HG03025 (cell line): ENCODE measurements at regions not wholly inside any gene's neighbourhood (a gene's known extent, or its start where the extent isn't known, plus 50 kb on each side); places are given as distances from the start of the nearest gene placed in this dataset.
"Not testable (repeated sequence)": the region's sequence is repeated elsewhere in the genome, so short reads cannot be mapped to it uniquely, and the experiment has no call there.

Experiments
- ATAC-seq: cut with Tn5 transposase; IDR thresholded peaks from one replicate; pipeline ENCODE4 v1.9.1; 2021; ENCODE audit warnings: mild to moderate bottlenecking, moderate library complexity; ENCODE audit not compliant: unreplicated experiment, low FRiP score

GRCh38 chr1:148280831-148281572, 128.9 kb upstream of the NBPF11 start:
- ATAC-seq, result peak; percentile 49

GRCh38 chr1:148279002-148279542, 127.0 kb upstream of the NBPF11 start:
- not testable (repeated sequence) for ATAC-seq

- not testable (repeated sequence) for ATAC-seq
Measured at GRCh38 chr1:148277865-148278279, 125.8 kb upstream of the NBPF11 start.

- not testable (repeated sequence) for ATAC-seq
Measured at GRCh38 chr1:148267066-148267465, 115.0 kb upstream of the NBPF11 start.

- ATAC-seq, result no peak
Measured at GRCh38 chr1:148264374-148265276, 112.5 kb upstream of the NBPF11 start.

GRCh38 chr1:148263906-148264255, 111.8 kb upstream of the NBPF11 start:
- no peak for ATAC-seq

- peak; percentile 55 for ATAC-seq
Measured at GRCh38 chr1:148263128-148263905, 111.2 kb upstream of the NBPF11 start.

- not testable (repeated sequence) for ATAC-seq
Measured at GRCh38 chr1:148261684-148262083, 109.6 kb upstream of the NBPF11 start.

GRCh38 chr1:148257886-148258285, 105.8 kb upstream of the NBPF11 start:
- ATAC-seq, result not testable (repeated sequence)

- ATAC-seq, result not testable (repeated sequence)
Measured at GRCh38 chr1:148254611-148255429, 102.7 kb upstream of the NBPF11 start.

- ATAC-seq, result not testable (repeated sequence)
Measured at GRCh38 chr1:148253808-148254207, 101.7 kb upstream of the NBPF11 start.

- ATAC-seq, result not testable (repeated sequence)
Measured at GRCh38 chr1:148248798-148249197, 96.7 kb upstream of the NBPF11 start.

- ATAC-seq, result not testable (repeated sequence)
Measured at GRCh38 chr1:148246258-148246861, 94.3 kb upstream of the NBPF11 start.

- ATAC-seq, result not testable (repeated sequence)
Measured at GRCh38 chr1:148245843-148246242, 93.8 kb upstream of the NBPF11 start.

GRCh38 chr1:148245443-148245842, 93.4 kb upstream of the NBPF11 start:
- not testable (repeated sequence) for ATAC-seq

GRCh38 chr1:148233250-148233649, 81.2 kb upstream of the NBPF11 start:
- not testable (repeated sequence) for ATAC-seq

GRCh38 chr1:148228846-148229245, 76.8 kb upstream of the NBPF11 start:
- ATAC-seq, result not testable (repeated sequence)

GRCh38 chr1:148222399-148223159, 70.5 kb upstream of the NBPF11 start:
- ATAC-seq, result not testable (repeated sequence)
